ENCODE measurements at regions not wholly inside any gene's neighbourhood (a gene's known extent, or its start where the extent isn't known, plus 50 kb on each side); places are given as distances from the start of the nearest gene placed in this dataset.

DNA sequence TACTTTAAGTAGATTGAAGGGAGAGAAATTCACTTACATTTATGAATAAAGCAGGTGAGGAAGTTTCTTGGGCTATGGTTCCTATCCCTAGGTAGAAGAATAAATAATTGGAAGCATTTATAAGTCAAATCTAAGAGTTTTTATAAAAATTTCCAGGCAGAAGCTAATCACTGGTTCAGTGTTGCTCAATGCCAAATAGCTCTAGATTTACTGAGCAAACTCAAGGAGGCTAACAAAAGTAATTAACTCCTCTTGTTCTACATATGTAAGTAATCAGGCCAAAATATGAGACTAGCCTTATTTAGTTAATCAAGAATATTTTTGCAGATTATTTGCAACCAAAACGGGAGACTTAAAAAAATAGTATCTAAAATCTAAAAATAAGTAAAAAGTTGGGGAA is 472.3 kb downstream of the PLK2 start:
- TF ChIP-seq, protein P1, sequence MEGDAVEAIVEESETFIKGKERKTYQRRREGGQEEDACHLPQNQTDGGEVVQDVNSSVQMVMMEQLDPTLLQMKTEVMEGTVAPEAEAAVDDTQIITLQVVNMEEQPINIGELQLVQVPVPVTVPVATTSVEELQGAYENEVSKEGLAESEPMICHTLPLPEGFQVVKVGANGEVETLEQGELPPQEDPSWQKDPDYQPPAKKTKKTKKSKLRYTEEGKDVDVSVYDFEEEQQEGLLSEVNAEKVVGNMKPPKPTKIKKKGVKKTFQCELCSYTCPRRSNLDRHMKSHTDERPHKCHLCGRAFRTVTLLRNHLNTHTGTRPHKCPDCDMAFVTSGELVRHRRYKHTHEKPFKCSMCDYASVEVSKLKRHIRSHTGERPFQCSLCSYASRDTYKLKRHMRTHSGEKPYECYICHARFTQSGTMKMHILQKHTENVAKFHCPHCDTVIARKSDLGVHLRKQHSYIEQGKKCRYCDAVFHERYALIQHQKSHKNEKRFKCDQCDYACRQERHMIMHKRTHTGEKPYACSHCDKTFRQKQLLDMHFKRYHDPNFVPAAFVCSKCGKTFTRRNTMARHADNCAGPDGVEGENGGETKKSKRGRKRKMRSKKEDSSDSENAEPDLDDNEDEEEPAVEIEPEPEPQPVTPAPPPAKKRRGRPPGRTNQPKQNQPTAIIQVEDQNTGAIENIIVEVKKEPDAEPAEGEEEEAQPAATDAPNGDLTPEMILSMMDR (IDR thresholded peaks at IDR 0.05) = no peak
- TF ChIP-seq POLR2A (IDR thresholded peaks at IDR 0.05) = no peak

Data from stomach (tissue), 4 donors.